GM18861 (cell line): ENCODE measurements at regions not wholly inside any gene's neighbourhood (a gene's known extent, or its start where the extent isn't known, plus 50 kb on each side); places are given as distances from the start of the nearest gene placed in this dataset.

Experiments
- ATAC-seq: cut with Tn5 transposase; IDR thresholded peaks from one replicate; pipeline ENCODE4 v1.9.1; 2021; ENCODE audit not compliant: unreplicated experiment

GRCh38 chr4:4606321-4606720, 64.5 kb upstream of the STX18 start:
- no peak for ATAC-seq

- ATAC-seq: no peak
These were observed 64.0 kb upstream of the STX18 start for GRCh38 chr4:4605849-4606248.

- ATAC-seq: no peak
These were observed 61.7 kb upstream of the STX18 start for GRCh38 chr4:4603592-4603991.

- no peak for ATAC-seq
These were observed 61.2 kb upstream of the STX18 start for GRCh38 chr4:4603067-4603466.

GRCh38 chr4:4602468-4602867, 60.6 kb upstream of the STX18 start:
- no peak for ATAC-seq

GRCh38 chr4:4601803-4602369, 60.0 kb upstream of the STX18 start:
- no peak for ATAC-seq

- no peak for ATAC-seq
These were observed 57.8 kb upstream of the STX18 start for GRCh38 chr4:4599481-4600275.

GRCh38 chr4:4598851-4599411, 57.1 kb upstream of the STX18 start:
- ATAC-seq: no peak

GRCh38 chr4:4596720-4597119, 54.9 kb upstream of the STX18 start:
- ATAC-seq: no peak

GRCh38 chr4:4595252-4595651, 53.4 kb upstream of the STX18 start:
- no peak for ATAC-seq

GRCh38 chr4:4594285-4594920, 52.6 kb upstream of the STX18 start:
- no peak for ATAC-seq

- ATAC-seq: no peak
These were observed 51.9 kb upstream of the STX18 start for GRCh38 chr4:4593596-4594284.

GRCh38 chr4:4592414-4592813, 50.6 kb upstream of the STX18 start:
- no peak for ATAC-seq
